ENCODE measurements at regions not wholly inside any gene's neighbourhood (a gene's known extent, or its start where the extent isn't known, plus 50 kb on each side); places are given as distances from the start of the nearest gene placed in this dataset.

- Histone ChIP-seq H4K91ac (replicated peaks; ENCODE audit: insufficient read length, low read length) (no peak overlapping the region), H2BK120ac (replicated peaks; ENCODE audit: low read depth, low read length) (no peak overlapping the region), H2BK15ac (ENCODE audit: low read length) (no peak overlapping the region), H4K8ac (ENCODE audit: extremely low read depth, insufficient read depth, low read length) (no peak overlapping the region), H2AFZ (ENCODE audit: low read length) (no peak overlapping the region), H3K79me2 (ENCODE audit: control insufficient read depth in 1 of 2, insufficient read depth in 2 of 2, low read length in 2 of 2) (no peaks in the 10 kb centered on the region), H2BK5ac (ENCODE audit: low read depth, low read length) (no peak overlapping the region), H3K4me3 (ENCODE audit: extremely low read depth in 1 of 4, insufficient read depth in 2 of 4, low read depth in 3 of 4, low read length in 4 of 4) (no peak overlapping the region), H2AK5ac (ENCODE audit: low read depth, low read length) (no peak overlapping the region), H3K4me2 (ENCODE audit: insufficient read depth in 1 of 2, low read depth in 2 of 2, low read length in 2 of 2) (no peak overlapping the region), H3K14ac (ENCODE audit: insufficient read length) (no peak overlapping the region), H2BK12ac (ENCODE audit: low read depth, low read length) (no peak overlapping the region), H2BK20ac (ENCODE audit: low read length) (no peak overlapping the region), H3K36me3 (ENCODE audit: control insufficient read depth in 2 of 4, insufficient read depth in 4 of 4, low read length in 3 of 4) (no peaks in the 10 kb centered on the region), H3K18ac (ENCODE audit: extremely low read depth, low read length) (no peak overlapping the region), H3K9me3 (ENCODE audit: insufficient read depth in 2 of 2, low read depth in 1 of 2, low read length in 1 of 2) (no peaks in the 10 kb centered on the region), H3K27ac (ENCODE audit: low read depth, low read length) (no peak overlapping the region), H4K20me1 (replicated peaks in 1 of 2; ENCODE audit: control insufficient read depth in 1 of 2, insufficient read depth in 2 of 2, low read length in 2 of 2) (no peaks in the 10 kb centered on the region), H4K5ac (ENCODE audit: insufficient read length, low read depth, low read length) (no peak overlapping the region), H3K23me2 (ENCODE audit: low read depth, low read length) (no peaks in the 10 kb centered on the region), H3K4me1 (replicated peaks in 1 of 4; ENCODE audit: control insufficient read depth in 3 of 4, insufficient read depth in 4 of 4, low read length in 3 of 4) (no peaks in the 10 kb centered on the region), H3K56ac (replicated peaks; ENCODE audit: insufficient read length, low read depth, low read length) (no peak overlapping the region), H3K79me1 (ENCODE audit: low read depth, low read length) (no peaks in the 10 kb centered on the region), H3K23ac (ENCODE audit: insufficient read length) (no peak overlapping the region), H3K4ac (replicated peaks; ENCODE audit: insufficient read length, low read depth, low read length) (no peak overlapping the region), H3K27me3 (replicated peaks in 1 of 4; ENCODE audit: control insufficient read depth in 3 of 4, extremely low read depth in 1 of 4, insufficient read depth in 3 of 4, low read length in 3 of 4) (no peaks in the 10 kb centered on the region), H3K9ac (replicated peaks in 1 of 4; ENCODE audit: extremely low read depth in 1 of 4, low read depth in 3 of 4, low read length in 3 of 4) (no peak overlapping the region)
- FAIRE-seq (no peak), DNase-seq (ENCODE audit: low read depth in 1 of 2, low spot score in 2 of 2) (no peak)
- TF ChIP-seq EGR1 (IDR thresholded peaks at IDR 0.05; ENCODE audit: borderline replicate concordance, low read depth, low read length) (no peak), RAD21 (IDR thresholded peaks at IDR 0.05 in 1 of 2, conservative IDR thresholded peaks at IDR 0.05 in 1 of 2; ENCODE audit: low read depth in 2 of 2, low read length in 2 of 2) (peak in 1 of 2 experiments; percentile 13; a peak in 1 of 4 replicates)
- TF ChIP-seq, protein P1, sequence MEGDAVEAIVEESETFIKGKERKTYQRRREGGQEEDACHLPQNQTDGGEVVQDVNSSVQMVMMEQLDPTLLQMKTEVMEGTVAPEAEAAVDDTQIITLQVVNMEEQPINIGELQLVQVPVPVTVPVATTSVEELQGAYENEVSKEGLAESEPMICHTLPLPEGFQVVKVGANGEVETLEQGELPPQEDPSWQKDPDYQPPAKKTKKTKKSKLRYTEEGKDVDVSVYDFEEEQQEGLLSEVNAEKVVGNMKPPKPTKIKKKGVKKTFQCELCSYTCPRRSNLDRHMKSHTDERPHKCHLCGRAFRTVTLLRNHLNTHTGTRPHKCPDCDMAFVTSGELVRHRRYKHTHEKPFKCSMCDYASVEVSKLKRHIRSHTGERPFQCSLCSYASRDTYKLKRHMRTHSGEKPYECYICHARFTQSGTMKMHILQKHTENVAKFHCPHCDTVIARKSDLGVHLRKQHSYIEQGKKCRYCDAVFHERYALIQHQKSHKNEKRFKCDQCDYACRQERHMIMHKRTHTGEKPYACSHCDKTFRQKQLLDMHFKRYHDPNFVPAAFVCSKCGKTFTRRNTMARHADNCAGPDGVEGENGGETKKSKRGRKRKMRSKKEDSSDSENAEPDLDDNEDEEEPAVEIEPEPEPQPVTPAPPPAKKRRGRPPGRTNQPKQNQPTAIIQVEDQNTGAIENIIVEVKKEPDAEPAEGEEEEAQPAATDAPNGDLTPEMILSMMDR (IDR thresholded peaks at IDR 0.05; ENCODE audit: control extremely low read depth in 1 of 3, insufficient read depth in 1 of 3, low read depth in 1 of 3, low read length in 3 of 3): peak in 2 of 3 experiments; percentile 22 to 34; a peak in 2 of 4 replicates
- WGBS, 2 experiments (ENCODE audit: extremely low coverage in 1 of 2, insufficient coverage in 1 of 2, insufficient read length in 1 of 2, insufficient replicate concordance in 2 of 2, low coverage in 1 of 2, low lambda C conversion rate in 2 of 2, missing lambda C conversion rate in 1 of 2): 81% methylated on average over 2 of the region's 2 CpGs; no CpG with 5 or more reads in 1 of the 2 experiments
- POLR2A ChIA-PET (ENCODE audit: partially characterized antibody): no interaction called here
- CTCF ChIA-PET (ENCODE audit: partially characterized antibody): interaction anchor here (0.6 to 1.8 kb wide), 10 partner anchors 9 to 200 kb away, joined by 3 to 6 read pairs (median 4); no protein-coding TSS in a partner anchor
Observed at GRCh38 chr3:160617636-160618035, 52.3 kb upstream of the KPNA4 start.
